Activated CD4-positive, alpha-beta T cell treated with anti-CD3 and anti-CD28 coated beads for 36 hours (primary cell): ENCODE measurements at regions not wholly inside any gene's neighbourhood (a gene's known extent, or its start where the extent isn't known, plus 50 kb on each side); places are given as distances from the start of the nearest gene placed in this dataset.

Experiments
- ATAC-seq: fragments of 200-7000 bp; cut with Tn5 transposase; one replicate; pipeline ENCODE4 v1.10.0; 2021; ENCODE audit warnings: mild to moderate bottlenecking, moderate library complexity
- CTCF ChIA-PET: fragments of 350-600 bp; sonication (Branson Sonifier 250); formaldehyde crosslinking; loops from one replicate; lab custom pipeline; 2021; ENCODE audit warnings: antibody characterized with exemption; lab: Charles Lee
- POLR2A ChIA-PET: fragments of 350-600 bp; sonication (Branson Sonifier 250); formaldehyde crosslinking; loops from one replicate; lab custom pipeline; 2021; ENCODE audit warnings: antibody characterized with exemption, inconsistent platforms; lab: Charles Lee
- DNase-seq: peaks from one replicate; pipeline ENCODE4 v3.0.0-alpha.2; 2020
- H3K27ac Mint-ChIP-seq: one replicate; pipeline ENCODE4 v1.8.0; 2021; ENCODE audit warnings: mixed read lengths
- H3K27me3 Mint-ChIP-seq: one replicate; pipeline ENCODE4 v1.8.0; 2021; ENCODE audit warnings: mixed read lengths
- H3K36me3 Mint-ChIP-seq: one replicate; pipeline ENCODE4 v1.8.0; 2021; ENCODE audit warnings: low read depth, mixed read lengths
- H3K4me1 Mint-ChIP-seq: one replicate; pipeline ENCODE4 v1.8.0; 2021; ENCODE audit warnings: mixed read lengths
- H3K4me3 Mint-ChIP-seq: one replicate; pipeline ENCODE4 v1.8.0; 2021; ENCODE audit warnings: mild to moderate bottlenecking, moderate library complexity, mixed read lengths
- H3K9me3 Mint-ChIP-seq: one replicate; pipeline ENCODE4 v1.8.0; 2021; ENCODE audit warnings: low read depth, mixed read lengths
- intact Hi-C, 2 experiments: fragments of 100-400 bp; cut with DNase I in 1 of 2; cut with micrococcal nuclease in 1 of 2; formaldehyde crosslinking; loops; one replicate each; pipeline versions ENCODE4 v1.14.2 to v1.15.1; 2022 to 2024; cut with DNase I, micrococcal nuclease

GRCh38 chr22:48380016-48380665 is 1447.5 kb downstream of the BRD1 start:
- ATAC-seq (no peak), DNase-seq (no peak)
- H3K27me3 Mint-ChIP-seq = peaks cover 12% of the 10 kb centered on the region
- no peak overlapping the region for H3K4me3 Mint-ChIP-seq
- H3K27ac Mint-ChIP-seq = no peak overlapping the region
- ChIA-PET CTCF (no interaction called here), POLR2A (no interaction called here)
- no peaks in the 10 kb centered on the region for H3K4me1 Mint-ChIP-seq
- peaks cover 7% of the 10 kb centered on the region for H3K9me3 Mint-ChIP-seq
- intact Hi-C loops = no loop called here
- no peaks in the 10 kb centered on the region for H3K36me3 Mint-ChIP-seq

GRCh38 chr22:48379371-48379770 is 1448.3 kb downstream of the BRD1 start:
- no peak overlapping the region for H3K27ac Mint-ChIP-seq
- peaks cover 3% of the 10 kb centered on the region for H3K9me3 Mint-ChIP-seq
- intact Hi-C loops = no loop called here
- ATAC-seq = no peak
- no peaks in the 10 kb centered on the region for H3K36me3 Mint-ChIP-seq
- peaks cover 12% of the 10 kb centered on the region for H3K27me3 Mint-ChIP-seq
- H3K4me3 Mint-ChIP-seq = no peak overlapping the region
- ChIA-PET POLR2A (no interaction called here), CTCF (no interaction called here)
- DNase-seq = no peak
- H3K4me1 Mint-ChIP-seq = no peaks in the 10 kb centered on the region

DNA sequence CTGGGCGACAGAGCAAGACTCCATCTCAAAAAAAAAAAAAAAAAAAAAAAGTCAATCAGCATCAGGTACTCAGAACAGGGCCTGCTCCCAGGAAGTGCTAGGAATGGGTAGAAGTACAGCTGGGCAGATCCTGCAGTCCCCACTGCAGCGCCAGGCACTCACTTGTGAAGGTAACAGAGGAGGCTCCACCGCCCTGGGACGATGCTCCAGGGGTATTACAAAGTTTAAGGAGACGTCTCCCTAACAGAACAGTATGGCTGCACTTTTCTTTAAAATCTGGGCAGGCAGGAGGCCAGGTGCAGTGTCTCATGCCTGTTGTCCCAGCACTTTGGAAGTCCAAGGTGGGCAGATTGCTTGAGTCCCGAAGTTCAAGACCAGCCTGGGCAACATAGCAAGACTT is 1449.0 kb downstream of the BRD1 start:
- ChIA-PET POLR2A (no interaction called here), CTCF (no interaction called here)
- H3K27me3 Mint-ChIP-seq = peaks cover 15% of the 10 kb centered on the region
- no peak overlapping the region for H3K27ac Mint-ChIP-seq
- intact Hi-C loops = no loop called here
- DNase-seq (no peak), ATAC-seq (no peak)
- no peaks in the 10 kb centered on the region for H3K4me1 Mint-ChIP-seq
- H3K36me3 Mint-ChIP-seq = no peaks in the 10 kb centered on the region
- H3K4me3 Mint-ChIP-seq = no peak overlapping the region
- no peaks in the 10 kb centered on the region for H3K9me3 Mint-ChIP-seq

GRCh38 chr22:48376936-48377712 is 1450.5 kb downstream of the BRD1 start:
- CTCF ChIA-PET = no interaction called here
- Mint-ChIP-seq H3K27ac (no peak overlapping the region), H3K36me3 (no peaks in the 10 kb centered on the region), H3K4me3 (no peak overlapping the region), H3K4me1 (no peaks in the 10 kb centered on the region), H3K27me3 (peaks cover 15% of the 10 kb centered on the region), H3K9me3 (no peaks in the 10 kb centered on the region)
- POLR2A ChIA-PET = no interaction called here
- DNase-seq (no peak), ATAC-seq (no peak)
- intact Hi-C loops = no loop called here

DNA sequence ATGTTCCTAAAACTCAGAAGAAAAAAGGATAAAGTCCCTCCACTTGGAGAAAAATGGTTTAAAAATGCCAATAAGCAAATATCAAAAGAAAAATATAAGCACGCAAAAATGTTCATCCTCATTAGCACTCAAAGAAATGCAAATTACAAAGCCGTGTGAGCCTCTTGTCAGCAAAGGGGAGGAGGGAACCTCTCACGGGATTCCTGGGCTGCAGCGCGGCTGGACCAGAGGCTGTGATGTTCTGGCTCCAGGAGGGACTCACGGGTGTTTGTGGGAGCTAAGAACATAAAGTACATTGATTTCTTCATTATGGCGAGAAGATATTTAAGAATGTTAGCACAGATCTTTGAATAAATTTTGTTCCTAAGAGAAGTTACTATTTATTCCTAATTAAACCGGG is 1451.2 kb downstream of the BRD1 start:
- H3K9me3 Mint-ChIP-seq = no peaks in the 10 kb centered on the region

GRCh38 chr22:48373626-48374173 is 1454.0 kb downstream of the BRD1 start:
- intact Hi-C loops = no loop called here
- H3K4me1 Mint-ChIP-seq = no peaks in the 10 kb centered on the region
- no peaks in the 10 kb centered on the region for H3K9me3 Mint-ChIP-seq
- no peak overlapping the region for H3K27ac Mint-ChIP-seq
- ChIA-PET CTCF (no interaction called here), POLR2A (no interaction called here)
- H3K36me3 Mint-ChIP-seq = no peaks in the 10 kb centered on the region
- DNase-seq = no peak
- ATAC-seq = no peak
- peaks cover 14% of the 10 kb centered on the region for H3K27me3 Mint-ChIP-seq
- H3K4me3 Mint-ChIP-seq = no peak overlapping the region

More for the DNA sequence above, 1451.2 kb downstream of the BRD1 start:
- no peaks in the 10 kb centered on the region for H3K4me1 Mint-ChIP-seq
- DNase-seq (no peak), ATAC-seq (no peak)
- ChIA-PET POLR2A (no interaction called here), CTCF (no interaction called here)
- intact Hi-C loops = no loop called here
- no peak overlapping the region for H3K27ac Mint-ChIP-seq
- no peaks in the 10 kb centered on the region for H3K36me3 Mint-ChIP-seq
- peaks cover 13% of the 10 kb centered on the region for H3K27me3 Mint-ChIP-seq
- no peak overlapping the region for H3K4me3 Mint-ChIP-seq

GRCh38 chr22:48372390-48372789 is 1455.3 kb downstream of the BRD1 start:
- Mint-ChIP-seq H3K9me3 (no peaks in the 10 kb centered on the region), H3K36me3 (no peaks in the 10 kb centered on the region), H3K27ac (no peak overlapping the region), H3K4me3 (no peak overlapping the region), H3K27me3 (peaks cover 14% of the 10 kb centered on the region), H3K4me1 (no peaks in the 10 kb centered on the region)
- DNase-seq (no peak), ATAC-seq (no peak)
- intact Hi-C loops = no loop called here
- ChIA-PET CTCF (no interaction called here), POLR2A (no interaction called here)

DNA sequence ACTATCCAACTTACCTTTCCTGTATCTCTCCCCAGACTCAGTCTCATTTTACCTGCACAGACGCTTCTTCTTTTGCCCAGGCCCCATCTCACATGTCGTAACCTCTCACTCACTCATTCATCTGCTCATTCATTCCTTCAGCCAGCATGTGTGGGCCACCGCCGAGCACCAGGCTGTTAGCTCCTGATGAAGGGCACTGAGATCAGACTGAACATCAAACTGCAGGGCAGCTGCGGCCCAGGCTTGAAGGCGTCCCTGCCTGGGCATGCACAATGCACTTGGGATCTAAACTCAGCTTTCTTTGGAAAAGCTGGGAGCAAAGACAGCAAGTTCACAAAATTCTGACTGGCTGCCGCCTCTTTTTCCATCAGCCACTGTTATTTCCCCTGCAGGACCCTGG is 1456.3 kb downstream of the BRD1 start:
- H3K4me1 Mint-ChIP-seq = no peaks in the 10 kb centered on the region
- H3K27me3 Mint-ChIP-seq = peaks cover 12% of the 10 kb centered on the region
- CTCF ChIA-PET = no interaction called here
- POLR2A ChIA-PET = no interaction called here
- intact Hi-C loops = no loop called here
- ATAC-seq (no peak), DNase-seq (no peak)
- H3K27ac Mint-ChIP-seq = no peak overlapping the region
- no peaks in the 10 kb centered on the region for H3K9me3 Mint-ChIP-seq
- H3K4me3 Mint-ChIP-seq = no peak overlapping the region
- no peaks in the 10 kb centered on the region for H3K36me3 Mint-ChIP-seq

DNA sequence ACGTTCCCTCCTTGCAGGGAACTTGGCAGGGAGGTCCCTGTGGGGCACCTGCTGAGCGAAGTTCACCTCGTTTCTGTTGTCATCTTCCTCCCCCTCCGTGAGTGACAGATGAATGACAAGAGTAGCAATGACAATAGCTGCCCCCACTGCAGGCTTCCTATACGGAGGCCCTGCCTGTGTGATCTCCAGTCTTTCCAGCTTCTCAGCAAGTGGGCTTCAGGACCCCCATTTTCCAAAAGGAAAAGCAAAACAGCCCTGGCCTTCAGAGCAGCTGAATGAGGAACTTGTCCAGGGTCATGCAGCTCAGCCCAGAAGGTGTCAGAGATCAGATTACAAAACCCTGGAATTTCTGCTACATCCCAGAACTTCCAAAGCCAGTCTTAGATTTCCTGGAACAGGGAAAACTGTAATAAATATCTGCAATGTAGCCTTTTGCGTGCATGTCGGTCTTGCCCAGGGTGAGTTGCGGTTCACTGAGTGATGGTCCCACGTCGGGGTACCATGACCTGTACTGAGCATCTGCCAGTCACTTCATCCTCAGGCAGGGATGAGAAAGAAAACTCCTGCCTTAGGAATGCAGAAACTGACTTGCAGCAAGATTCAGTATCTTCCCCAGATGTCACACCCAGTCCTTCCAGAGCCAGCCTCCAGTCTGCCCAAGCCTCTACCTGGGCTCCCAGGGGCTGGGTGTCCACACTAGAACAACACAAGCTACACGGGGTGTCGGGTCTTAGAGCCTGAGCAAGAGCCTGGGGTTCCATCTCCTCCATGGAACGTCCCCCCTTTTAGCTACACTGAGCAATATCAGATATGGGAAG is 1457.0 kb downstream of the BRD1 start:
- ATAC-seq (no peak), DNase-seq (no peak)
- Mint-ChIP-seq H3K36me3 (no peaks in the 10 kb centered on the region), H3K27ac (no peak overlapping the region), H3K9me3 (no peaks in the 10 kb centered on the region), H3K4me3 (no peak overlapping the region), H3K27me3 (peaks cover 8% of the 10 kb centered on the region), H3K4me1 (no peaks in the 10 kb centered on the region)
- intact Hi-C loops = no loop called here
- ChIA-PET POLR2A (no interaction called here), CTCF (no interaction called here)

- no peaks in the 10 kb centered on the region for H3K36me3 Mint-ChIP-seq
- H3K4me3 Mint-ChIP-seq = no peak overlapping the region
- H3K4me1 Mint-ChIP-seq = no peaks in the 10 kb centered on the region
- ChIA-PET CTCF (no interaction called here), POLR2A (no interaction called here)
- H3K27me3 Mint-ChIP-seq = peaks cover 7% of the 10 kb centered on the region
- DNase-seq (no peak), ATAC-seq (no peak)
- intact Hi-C loops = no loop called here
- no peak overlapping the region for H3K27ac Mint-ChIP-seq
- H3K9me3 Mint-ChIP-seq = no peaks in the 10 kb centered on the region
Measured at GRCh38 chr22:48369789-48370507, 1457.7 kb downstream of the BRD1 start.

- ChIA-PET POLR2A (no interaction called here), CTCF (no interaction called here)
- ATAC-seq = no peak
- peaks cover 5% of the 10 kb centered on the region for H3K27me3 Mint-ChIP-seq
- intact Hi-C loops = no loop called here
- no peak overlapping the region for H3K4me3 Mint-ChIP-seq
- H3K9me3 Mint-ChIP-seq = no peaks in the 10 kb centered on the region
- no peaks in the 10 kb centered on the region for H3K36me3 Mint-ChIP-seq
- no peak for DNase-seq
- no peak overlapping the region for H3K27ac Mint-ChIP-seq
- no peaks in the 10 kb centered on the region for H3K4me1 Mint-ChIP-seq
Measured at GRCh38 chr22:48368975-48369525, 1458.6 kb downstream of the BRD1 start.
